SK-N-SH (cell line): ENCODE measurements at regions not wholly inside any gene's neighbourhood (a gene's known extent, or its start where the extent isn't known, plus 50 kb on each side); places are given as distances from the start of the nearest gene placed in this dataset.

Source experiments
- CHD2 ChIP-seq: fragments of 150-350 bp; IDR thresholded peaks from 2 replicates; pipeline ENCODE4 v1.6.1; 2018; ENCODE audit warnings: low read length; ENCODE audit not compliant: partially characterized antibody
- EP300 ChIP-seq, 2 experiments: IDR thresholded peaks; 2 replicates each; pipeline versions ENCODE4 v1.4.0 to v1.6.1; 2012; ENCODE audit warnings: borderline replicate concordance in 1 of 2, low read depth in 1 of 2, low read length in 1 of 2
- FOXJ3 ChIP-seq: sonication (generic); formaldehyde crosslinking; IDR thresholded peaks from 2 replicates; pipeline ENCODE4 v1.5.1; 2020; ENCODE audit warnings: mild to moderate bottlenecking, missing genetic modification reagents
- TF ChIP-seq, protein P1 (sequence below): fragments of 200-600 bp; sonication (generic); IDR thresholded peaks from 2 replicates; pipeline ENCODE4 v1.6.1; 2017; ENCODE audit warnings: antibody characterized with exemption, mild to moderate bottlenecking, moderate library complexity

DNA sequence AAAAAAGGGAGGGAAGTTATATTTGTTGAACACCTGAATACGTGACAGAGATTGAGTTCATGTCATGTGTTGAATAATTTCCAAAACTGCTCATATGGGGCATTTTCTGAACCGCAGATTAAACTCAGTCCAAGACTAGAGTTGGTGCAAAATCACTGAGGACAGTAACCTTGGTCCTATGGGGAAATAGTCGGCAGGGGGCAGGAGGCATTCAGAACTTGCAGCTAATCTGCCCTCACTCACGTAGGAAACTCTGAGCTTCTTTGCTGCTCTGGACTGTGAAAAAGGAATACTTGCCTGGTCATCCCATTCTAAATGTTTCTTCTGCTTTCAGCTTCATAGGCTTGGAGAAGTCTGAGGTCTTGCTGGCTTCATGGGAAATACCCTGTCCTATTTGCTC lies 228.3 kb upstream of the ZP4 start:
- no peak for TF ChIP-seq CHD2
- TF ChIP-seq FOXJ3 (CRISPR knock-in tag) = no peak
- TF ChIP-seq, protein P1, sequence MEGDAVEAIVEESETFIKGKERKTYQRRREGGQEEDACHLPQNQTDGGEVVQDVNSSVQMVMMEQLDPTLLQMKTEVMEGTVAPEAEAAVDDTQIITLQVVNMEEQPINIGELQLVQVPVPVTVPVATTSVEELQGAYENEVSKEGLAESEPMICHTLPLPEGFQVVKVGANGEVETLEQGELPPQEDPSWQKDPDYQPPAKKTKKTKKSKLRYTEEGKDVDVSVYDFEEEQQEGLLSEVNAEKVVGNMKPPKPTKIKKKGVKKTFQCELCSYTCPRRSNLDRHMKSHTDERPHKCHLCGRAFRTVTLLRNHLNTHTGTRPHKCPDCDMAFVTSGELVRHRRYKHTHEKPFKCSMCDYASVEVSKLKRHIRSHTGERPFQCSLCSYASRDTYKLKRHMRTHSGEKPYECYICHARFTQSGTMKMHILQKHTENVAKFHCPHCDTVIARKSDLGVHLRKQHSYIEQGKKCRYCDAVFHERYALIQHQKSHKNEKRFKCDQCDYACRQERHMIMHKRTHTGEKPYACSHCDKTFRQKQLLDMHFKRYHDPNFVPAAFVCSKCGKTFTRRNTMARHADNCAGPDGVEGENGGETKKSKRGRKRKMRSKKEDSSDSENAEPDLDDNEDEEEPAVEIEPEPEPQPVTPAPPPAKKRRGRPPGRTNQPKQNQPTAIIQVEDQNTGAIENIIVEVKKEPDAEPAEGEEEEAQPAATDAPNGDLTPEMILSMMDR = no peak
- no peak for TF ChIP-seq EP300 (IDR thresholded peaks at IDR 0.05; ENCODE audit: borderline replicate concordance in 1 of 2, low read depth in 1 of 2, low read length in 1 of 2)
